HUES6 (cell line): ENCODE measurements at regions not wholly inside any gene's neighbourhood (a gene's known extent, or its start where the extent isn't known, plus 50 kb on each side); places are given as distances from the start of the nearest gene placed in this dataset.
"Not testable (repeated sequence)": the region's sequence is repeated elsewhere in the genome, so short reads cannot be mapped to it uniquely, and the experiment has no call there.

Source experiments
- H3K27ac ChIP-seq: 2 replicates; pipeline ENCODE4 v1.7.0; 2013; ENCODE audit warnings: low read depth, mild to moderate bottlenecking, low read length, inconsistent platforms
- H3K27me3 ChIP-seq: 2 replicates; pipeline ENCODE4 v1.6.1; 2013; ENCODE audit warnings: low read length; ENCODE audit not compliant: control insufficient read depth, insufficient read depth
- H3K36me3 ChIP-seq: 2 replicates; pipeline ENCODE4 v1.6.1; 2013; ENCODE audit warnings: low read length; ENCODE audit not compliant: control insufficient read depth, insufficient read depth
- H3K4me1 ChIP-seq: 2 replicates; pipeline ENCODE4 v1.6.1; 2013; ENCODE audit warnings: low read length; ENCODE audit not compliant: control insufficient read depth, insufficient read depth
- H3K4me3 ChIP-seq: 2 replicates; pipeline ENCODE4 v1.5.1; 2013; ENCODE audit warnings: low read depth, low read length
- H3K9ac ChIP-seq: one replicate; pipeline ENCODE4 v1.6.1; 2013; ENCODE audit warnings: mild to moderate bottlenecking, low read length
- H3K9me3 ChIP-seq: 2 replicates; pipeline ENCODE4 v1.6.1; 2013; ENCODE audit warnings: low read depth, low read length; ENCODE audit not compliant: control insufficient read depth, insufficient read depth

- H3K27me3 ChIP-seq = not testable (repeated sequence)
These were observed 259.9 kb downstream of the GALC start for GRCh38 chr14:87733115-87733514.

DNA sequence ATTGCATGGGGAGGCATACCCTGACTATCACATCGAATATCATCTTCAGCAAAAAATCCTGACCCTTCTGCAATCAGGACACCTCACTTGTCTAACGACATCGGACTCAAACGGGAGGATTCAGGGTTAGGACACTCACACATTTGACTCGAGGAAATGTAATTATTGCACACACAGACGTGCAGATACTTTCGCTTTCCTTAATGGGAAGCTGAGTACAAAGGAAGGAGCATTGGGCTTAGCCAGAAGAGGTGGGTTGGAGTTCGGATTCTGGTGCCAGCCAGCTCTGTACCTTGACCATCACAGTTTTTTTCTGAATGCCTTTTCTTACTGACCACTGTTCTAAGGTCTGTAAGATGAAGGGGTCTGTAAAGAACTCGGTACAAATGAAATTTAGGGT lies 260.4 kb downstream of the GALC start:
- Histone ChIP-seq H3K4me1 (no peaks in the 10 kb centered on the region), H3K27ac (no peak overlapping the region), H3K27me3 (no peaks in the 10 kb centered on the region), H3K9me3 (0 out of 2 replicates have a peak, but pooled peaks cover 5% of the 10 kb centered on the region), H3K9ac (no peak overlapping the region), H3K4me3 (no peak overlapping the region), H3K36me3 (no peaks in the 10 kb centered on the region)

More at GRCh38 chr14:87733115-87733514, 259.9 kb downstream of the GALC start:
- H3K9ac ChIP-seq, H3K4me3 ChIP-seq, H3K27ac ChIP-seq, H3K4me1 ChIP-seq, H3K9me3 ChIP-seq, H3K36me3 ChIP-seq: not testable (repeated sequence)

- Histone ChIP-seq H3K27me3 (no peaks in the 10 kb centered on the region), H3K27ac (no peak overlapping the region), H3K4me1 (no peaks in the 10 kb centered on the region), H3K9ac (no peak overlapping the region), H3K36me3 (no peaks in the 10 kb centered on the region), H3K9me3 (no peaks in the 10 kb centered on the region), H3K4me3 (no peak overlapping the region)
These were observed 267.7 kb downstream of the GALC start for GRCh38 chr14:87725318-87725717.

GRCh38 chr14:87712396-87713090 lies 280.4 kb downstream of the GALC start:
- H3K27ac ChIP-seq = no peak overlapping the region
- H3K9ac ChIP-seq = no peak overlapping the region
- H3K4me1 ChIP-seq = no peaks in the 10 kb centered on the region
- H3K4me3 ChIP-seq = no peak overlapping the region
- no peaks in the 10 kb centered on the region for H3K36me3 ChIP-seq
- H3K27me3 ChIP-seq = peaks cover 10% of the 10 kb centered on the region; the same call in 1 of the 2 replicates
- no peaks in the 10 kb centered on the region for H3K9me3 ChIP-seq

- H3K9ac ChIP-seq = no peak overlapping the region
- H3K4me1 ChIP-seq = no peaks in the 10 kb centered on the region
- H3K4me3 ChIP-seq = no peak overlapping the region
- H3K27me3 ChIP-seq = no peaks in the 10 kb centered on the region; the same call in 1 of the 2 replicates
- H3K27ac ChIP-seq = no peak overlapping the region
- no peaks in the 10 kb centered on the region for H3K36me3 ChIP-seq
- no peaks in the 10 kb centered on the region for H3K9me3 ChIP-seq
These were observed 287.5 kb downstream of the GALC start for GRCh38 chr14:87705439-87705896.

DNA sequence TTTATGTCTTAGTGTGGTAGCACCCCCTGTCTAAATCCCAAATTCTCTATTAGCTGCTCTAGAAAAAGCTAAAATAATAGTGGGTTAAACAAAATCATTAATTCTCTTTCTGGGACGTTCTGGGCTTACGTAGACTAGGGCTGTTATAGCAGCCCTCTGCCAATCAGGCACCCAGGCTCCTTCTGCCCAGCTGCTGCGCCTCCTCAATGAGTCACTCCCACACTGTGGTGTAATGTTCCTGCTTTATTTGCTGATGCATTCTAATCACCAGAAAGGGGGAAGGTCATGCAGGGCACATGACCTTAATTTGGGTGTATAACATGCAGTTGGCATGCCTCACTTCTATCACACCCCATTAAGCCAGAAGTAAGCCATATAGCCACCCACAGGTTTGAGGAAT lies 294.5 kb downstream of the GALC start:
- H3K27ac ChIP-seq = no peak overlapping the region
- no peaks in the 10 kb centered on the region for H3K9me3 ChIP-seq
- no peaks in the 10 kb centered on the region for H3K4me1 ChIP-seq

GRCh38 chr14:87696485-87696884 lies 296.5 kb downstream of the GALC start:
- Histone ChIP-seq H3K27ac (no peak overlapping the region), H3K4me1 (no peaks in the 10 kb centered on the region), H3K9me3 (no peaks in the 10 kb centered on the region), H3K27me3 (no peaks in the 10 kb centered on the region), H3K36me3 (no peaks in the 10 kb centered on the region), H3K9ac (no peak overlapping the region), H3K4me3 (no peak overlapping the region)

More for the DNA sequence above, 294.5 kb downstream of the GALC start:
- no peak overlapping the region for H3K4me3 ChIP-seq
- H3K27me3 ChIP-seq = no peaks in the 10 kb centered on the region
- H3K36me3 ChIP-seq = no peaks in the 10 kb centered on the region
- no peak overlapping the region for H3K9ac ChIP-seq

GRCh38 chr14:87691042-87691881 lies 301.7 kb downstream of the GALC start:
- H3K27ac ChIP-seq = no peak overlapping the region
- H3K4me3 ChIP-seq = no peak overlapping the region
- H3K9ac ChIP-seq = no peak overlapping the region
- no peaks in the 10 kb centered on the region for H3K27me3 ChIP-seq
- H3K4me1 ChIP-seq = peaks cover 6% of the 10 kb centered on the region; the same call in 1 of the 2 replicates
- no peaks in the 10 kb centered on the region for H3K9me3 ChIP-seq
- H3K36me3 ChIP-seq = no peaks in the 10 kb centered on the region

- H3K9me3 ChIP-seq = no peaks in the 10 kb centered on the region
- H3K36me3 ChIP-seq = no peaks in the 10 kb centered on the region
- peaks cover 6% of the 10 kb centered on the region; the same call in 1 of the 2 replicates for H3K4me1 ChIP-seq
- H3K27me3 ChIP-seq = no peaks in the 10 kb centered on the region
- no peak overlapping the region for H3K4me3 ChIP-seq
- no peak overlapping the region for H3K27ac ChIP-seq
- H3K9ac ChIP-seq = no peak overlapping the region
These were observed 302.8 kb downstream of the GALC start for GRCh38 chr14:87690076-87690613.

GRCh38 chr14:87688524-87688923 lies 304.5 kb downstream of the GALC start:
- Histone ChIP-seq H3K9ac (no peak overlapping the region), H3K36me3 (no peaks in the 10 kb centered on the region), H3K27ac (no peak overlapping the region), H3K27me3 (no peaks in the 10 kb centered on the region), H3K4me1 (peaks cover 6% of the 10 kb centered on the region; the same call in 1 of the 2 replicates), H3K4me3 (no peak overlapping the region), H3K9me3 (no peaks in the 10 kb centered on the region)

DNA sequence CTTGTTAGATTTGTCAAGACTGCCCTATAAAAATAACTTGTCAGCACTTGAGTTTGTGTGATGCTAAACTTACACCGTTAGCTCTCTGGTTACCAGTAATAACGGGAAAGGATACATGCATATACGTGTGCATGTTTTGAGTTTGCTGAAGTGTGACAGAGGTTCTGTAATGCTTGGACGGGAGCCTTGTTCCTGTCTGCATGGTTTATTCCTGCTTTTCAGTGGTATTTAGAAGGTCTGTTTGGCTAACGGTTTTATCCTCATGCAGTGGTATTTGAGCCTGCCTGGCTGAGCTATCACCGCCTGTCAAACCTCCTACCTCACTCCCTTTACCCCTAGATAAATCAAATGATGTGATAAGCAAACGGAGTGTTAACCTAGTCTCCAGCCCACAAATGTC lies 305.6 kb downstream of the GALC start:
- Histone ChIP-seq H3K27ac (no peak overlapping the region), H3K9me3 (peaks cover 5% of the 10 kb centered on the region; the same call in 1 of the 2 replicates), H3K36me3 (no peaks in the 10 kb centered on the region), H3K9ac (no peak overlapping the region), H3K4me1 (peaks cover 6% of the 10 kb centered on the region; the same call in 1 of the 2 replicates), H3K4me3 (no peak overlapping the region), H3K27me3 (no peaks in the 10 kb centered on the region)
